ENCODE measurements at regions not wholly inside any gene's neighbourhood (a gene's known extent, or its start where the extent isn't known, plus 50 kb on each side); places are given as distances from the start of the nearest gene placed in this dataset.

- peaks cover 0 to 3% (median 1%) of the 10 kb centered on the region in 4 experiments for H3K27me3 ChIP-seq (replicated peaks in 1 of 4; ENCODE audit: control extremely low read depth in 1 of 4, control insufficient read depth in 3 of 4, insufficient read depth in 4 of 4, low read length in 3 of 4)
- H3K4me3 ChIP-seq (ENCODE audit: control extremely low read depth in 1 of 5, extremely low read depth in 1 of 5, insufficient read depth in 1 of 5, low read depth in 2 of 5, low read length in 4 of 5), result no peak overlapping the region
- H3K4me2 ChIP-seq (replicated peaks; ENCODE audit: low read depth, low read length, poor library complexity, severe bottlenecking), result no peak overlapping the region
- no peaks in the 10 kb centered on the region for H3K9me3 ChIP-seq (ENCODE audit: control extremely low read depth in 1 of 3, control insufficient read depth in 2 of 3, insufficient read depth in 1 of 3, low read length in 2 of 3)
- Mint-ChIP-seq H3K9me3 (ENCODE audit: insufficient read depth) (no peaks in the 10 kb centered on the region), H3K27ac (no peak overlapping the region), H3K4me1 (no peaks in the 10 kb centered on the region), H3K4me3 (no peak overlapping the region), H3K27me3 (peaks cover 21% of the 10 kb centered on the region)
- CTCF ChIA-PET, result no interaction called here
- H2AFZ ChIP-seq (ENCODE audit: insufficient read depth, low read depth, low read length, poor library complexity, severe bottlenecking), result no peak overlapping the region
- POLR2A ChIA-PET, result no interaction called here
- no peak for TF ChIP-seq EZH2 (IDR thresholded peaks at IDR 0.05; ENCODE audit: borderline replicate concordance, insufficient read depth, low read depth, low read length, poor library complexity, severe bottlenecking)
- no peak for TF ChIP-seq CTCF (IDR thresholded peaks at IDR 0.05)
- no peak overlapping the region for H3K27ac ChIP-seq (ENCODE audit: low read length in 2 of 2)
- no peaks in the 10 kb centered on the region for H3K4me1 ChIP-seq (ENCODE audit: control insufficient read depth in 2 of 2, insufficient read depth in 2 of 2, low read length in 2 of 2)
- H4K20me1 ChIP-seq (ENCODE audit: control insufficient read depth, insufficient read depth, low read length, poor library complexity, severe bottlenecking), result no peaks in the 10 kb centered on the region
- ATAC-seq (ENCODE audit: low read depth), result no peak
- intact Hi-C loops (cut with micrococcal nuclease), result no loop called here
- no peaks in the 10 kb centered on the region for H3K36me3 ChIP-seq (replicated peaks in 1 of 2; ENCODE audit: control extremely low read depth in 1 of 2, control insufficient read depth in 1 of 2, extremely low read depth in 1 of 2, insufficient read depth in 2 of 2, low read length in 1 of 2)
- no peak for DNase-seq
- no peak overlapping the region for H3K9ac ChIP-seq (ENCODE audit: low read length)
- 80% methylated on average over 2 of the region's 4 CpGs for WGBS (ENCODE audit: insufficient coverage)
- H3K79me2 ChIP-seq (ENCODE audit: control insufficient read depth, insufficient read depth, low read length), result no peaks in the 10 kb centered on the region
Measured at GRCh38 chr2:19837235-19837766, 64.5 kb downstream of the TTC32 start.

- H3K9ac ChIP-seq (ENCODE audit: low read length), result no peak overlapping the region
- Mint-ChIP-seq H3K27ac (no peak overlapping the region), H3K27me3 (peaks cover 14% of the 10 kb centered on the region), H3K4me1 (no peaks in the 10 kb centered on the region), H3K4me3 (no peak overlapping the region), H3K9me3 (ENCODE audit: insufficient read depth) (no peaks in the 10 kb centered on the region)
- H2AFZ ChIP-seq (ENCODE audit: insufficient read depth, low read depth, low read length, poor library complexity, severe bottlenecking), result no peak overlapping the region
- intact Hi-C loops (cut with micrococcal nuclease), result no loop called here
- H3K4me1 ChIP-seq (ENCODE audit: control insufficient read depth in 2 of 2, insufficient read depth in 2 of 2, low read length in 2 of 2), result no peaks in the 10 kb centered on the region
- 91% methylated on average over 4 of the region's 6 CpGs for WGBS (ENCODE audit: insufficient coverage)
- H3K27ac ChIP-seq (ENCODE audit: low read length in 2 of 2), result no peak overlapping the region
- no peak overlapping the region for H3K4me3 ChIP-seq (ENCODE audit: control extremely low read depth in 1 of 5, extremely low read depth in 1 of 5, insufficient read depth in 1 of 5, low read depth in 2 of 5, low read length in 4 of 5)
- H3K9me3 ChIP-seq (ENCODE audit: control extremely low read depth in 1 of 3, control insufficient read depth in 2 of 3, insufficient read depth in 1 of 3, low read length in 2 of 3), result peaks cover 0 to 3% (median 0%) of the 10 kb centered on the region in 3 donors
- no peaks in the 10 kb centered on the region for H3K79me2 ChIP-seq (ENCODE audit: control insufficient read depth, insufficient read depth, low read length)
- CTCF ChIA-PET, result no interaction called here
- H3K36me3 ChIP-seq (replicated peaks in 1 of 2; ENCODE audit: control extremely low read depth in 1 of 2, control insufficient read depth in 1 of 2, extremely low read depth in 1 of 2, insufficient read depth in 2 of 2, low read length in 1 of 2), result no peaks in the 10 kb centered on the region
- POLR2A ChIA-PET, result no interaction called here
- no peak for DNase-seq
- no peaks in the 10 kb centered on the region for H4K20me1 ChIP-seq (ENCODE audit: control insufficient read depth, insufficient read depth, low read length, poor library complexity, severe bottlenecking)
- peaks cover 0 to 3% (median 0%) of the 10 kb centered on the region in 4 experiments for H3K27me3 ChIP-seq (replicated peaks in 1 of 4; ENCODE audit: control extremely low read depth in 1 of 4, control insufficient read depth in 3 of 4, insufficient read depth in 4 of 4, low read length in 3 of 4)
- no peak overlapping the region for H3K4me2 ChIP-seq (replicated peaks; ENCODE audit: low read depth, low read length, poor library complexity, severe bottlenecking)
- ATAC-seq (ENCODE audit: low read depth), result no peak
- TF ChIP-seq EZH2 (IDR thresholded peaks at IDR 0.05; ENCODE audit: borderline replicate concordance, insufficient read depth, low read depth, low read length, poor library complexity, severe bottlenecking) (no peak), CTCF (IDR thresholded peaks at IDR 0.05) (no peak)
Measured at GRCh38 chr2:19835781-19836281, 66.0 kb downstream of the TTC32 start.

All from B cell (primary cell).